GM18505 (cell line): ENCODE measurements at regions not wholly inside any gene's neighbourhood (a gene's known extent, or its start where the extent isn't known, plus 50 kb on each side); places are given as distances from the start of the nearest gene placed in this dataset.

Experiments
- ATAC-seq: cut with Tn5 transposase; IDR thresholded peaks from one replicate; pipeline ENCODE4 v1.9.1; 2021; ENCODE audit not compliant: unreplicated experiment
- POLR2A ChIP-seq: IDR thresholded peaks from 4 replicates; pipeline ENCODE4 v1.6.1; 2011; ENCODE audit warnings: borderline replicate concordance; ENCODE audit not compliant: insufficient read depth, insufficient read length; ENCODE audit errors: extremely low read depth

DNA sequence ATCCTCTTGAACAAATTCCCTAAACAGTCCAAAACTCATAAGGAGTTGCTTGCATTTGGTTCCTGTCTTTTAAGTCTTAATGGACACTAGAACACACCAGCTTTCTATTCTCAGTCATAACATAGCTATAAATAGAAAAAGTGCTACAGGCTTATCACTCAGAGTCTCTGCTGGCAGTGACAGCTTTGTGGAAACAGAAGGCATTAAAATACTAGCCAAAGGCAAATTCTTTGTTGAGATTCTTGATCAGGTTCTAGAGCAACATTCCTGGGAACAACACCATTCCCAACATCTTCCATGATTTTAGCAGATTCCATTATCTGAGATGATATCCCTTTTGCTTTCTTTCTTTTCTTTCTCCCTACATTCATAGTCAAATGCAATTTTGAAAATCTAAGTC, 207.7 kb upstream of the PLEKHG7 start:
- ATAC-seq = no peak
- no peak for TF ChIP-seq POLR2A

DNA sequence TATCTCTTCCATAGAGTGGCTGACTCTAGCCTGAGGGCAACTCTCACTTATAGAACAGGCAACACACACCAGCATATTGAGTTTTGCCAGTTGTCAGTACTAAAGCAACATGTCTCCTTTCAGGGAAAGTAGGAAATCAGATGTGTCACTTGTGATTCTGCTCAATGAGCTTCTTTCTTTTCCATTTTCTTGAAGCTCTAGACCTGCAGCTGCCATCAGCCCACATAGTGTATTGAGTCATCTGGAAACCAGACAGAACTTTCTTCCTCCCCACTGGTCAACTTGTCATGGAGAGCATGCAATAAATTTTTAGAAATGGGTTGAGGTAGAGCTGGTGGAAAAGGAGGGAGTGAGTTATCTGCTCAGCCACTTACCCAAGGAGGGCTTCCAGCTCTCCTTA, 209.0 kb upstream of the PLEKHG7 start:
- peak; percentile 60 for ATAC-seq
- no peak for TF ChIP-seq POLR2A

DNA sequence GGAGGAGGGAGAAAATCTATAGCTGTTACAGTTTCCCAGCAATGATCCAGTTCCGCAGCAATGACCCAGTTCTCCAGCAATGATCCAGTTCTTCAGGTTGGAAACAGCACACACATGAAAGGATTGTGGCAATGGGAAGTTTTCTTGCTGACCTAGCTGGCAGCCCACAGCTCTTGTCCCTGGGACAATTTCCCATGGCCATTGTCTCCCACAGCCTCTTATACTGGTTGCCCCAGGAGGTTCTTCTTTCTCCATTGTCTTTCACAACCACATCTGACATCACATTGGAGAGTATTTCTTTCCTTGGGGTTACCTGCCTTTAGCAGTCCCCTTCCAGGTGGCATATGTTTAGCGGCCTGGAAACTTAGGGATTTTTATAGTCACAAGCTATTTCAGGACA, 209.8 kb upstream of the PLEKHG7 start:
- no peak for TF ChIP-seq POLR2A
- no peak for ATAC-seq

DNA sequence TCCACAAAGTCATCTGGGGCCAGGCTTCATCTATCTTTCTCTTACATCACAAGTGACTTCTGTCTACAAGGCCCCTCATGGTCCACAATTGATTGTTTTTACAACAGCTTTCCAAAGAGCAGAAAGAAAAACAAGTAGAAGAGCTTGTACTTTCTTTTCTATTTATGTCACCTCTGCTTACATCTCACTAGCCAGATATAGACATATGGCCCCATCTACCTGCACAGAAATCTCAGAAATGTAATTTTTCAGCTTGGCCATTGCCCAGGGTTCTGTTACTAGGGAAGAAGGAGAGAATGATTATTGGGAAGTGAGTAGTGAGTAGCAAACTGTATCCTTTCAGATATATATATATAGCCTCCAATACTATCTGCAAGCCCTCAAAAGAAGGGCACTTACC, 210.5 kb upstream of the PLEKHG7 start:
- no peak for ATAC-seq
- no peak for TF ChIP-seq POLR2A

DNA sequence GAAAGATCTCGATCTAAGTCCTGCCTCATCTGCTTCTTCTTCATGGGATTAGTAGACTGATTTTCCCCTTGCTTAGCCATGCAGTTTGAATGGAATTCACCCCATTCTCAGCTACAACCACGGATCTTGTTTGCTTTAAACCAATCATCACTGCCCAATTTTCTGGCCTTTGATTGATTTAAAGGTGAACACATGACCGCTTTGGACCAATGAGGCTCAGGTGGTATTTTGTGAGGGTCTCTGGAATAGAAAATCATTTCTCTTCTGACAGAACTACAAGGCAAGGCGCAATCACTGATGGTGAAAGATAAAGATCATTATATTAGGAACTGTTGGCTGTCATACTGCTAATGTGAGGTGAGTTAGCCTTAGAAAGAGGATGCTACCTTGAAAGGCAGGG, 213.0 kb upstream of the PLEKHG7 start:
- no peak for ATAC-seq
- no peak for TF ChIP-seq POLR2A

DNA sequence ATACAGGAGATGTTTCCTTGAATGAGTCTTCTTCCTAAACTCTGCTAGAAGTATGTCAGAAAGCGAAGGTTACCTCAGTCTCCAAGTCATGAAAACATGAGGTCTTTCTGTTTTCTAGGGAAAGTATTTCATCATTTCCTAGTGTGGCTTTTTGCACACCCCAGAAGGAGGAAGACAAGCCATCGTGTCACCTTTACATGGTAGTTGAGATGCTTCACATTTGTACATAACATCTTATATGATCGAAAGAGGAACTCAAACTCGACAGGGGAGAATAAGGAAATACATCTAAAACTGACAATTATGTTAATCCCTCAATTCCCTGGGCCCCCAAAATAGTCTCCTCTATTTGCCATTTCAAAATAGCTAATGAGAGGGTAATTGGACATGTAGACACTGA, 214.1 kb upstream of the PLEKHG7 start:
- no peak for ATAC-seq
- no peak for TF ChIP-seq POLR2A

DNA sequence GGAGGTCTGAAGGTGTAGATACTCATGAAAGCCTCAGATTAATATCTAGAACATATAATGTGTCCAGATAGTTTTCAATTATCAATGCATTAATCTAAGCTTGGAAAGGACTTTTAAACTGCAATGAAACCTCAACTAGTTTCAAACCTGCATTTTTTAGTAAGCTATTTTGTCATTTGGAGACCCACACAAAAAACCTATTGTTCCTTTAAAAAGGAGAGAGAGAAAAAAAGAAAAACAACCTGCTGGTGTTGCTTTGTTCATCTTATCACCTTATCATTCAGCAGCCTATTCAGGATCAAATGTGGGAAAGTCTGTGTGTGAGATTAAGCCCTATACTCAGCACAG, 215.7 kb upstream of the PLEKHG7 start:
- no peak for TF ChIP-seq POLR2A
- no peak for ATAC-seq

DNA sequence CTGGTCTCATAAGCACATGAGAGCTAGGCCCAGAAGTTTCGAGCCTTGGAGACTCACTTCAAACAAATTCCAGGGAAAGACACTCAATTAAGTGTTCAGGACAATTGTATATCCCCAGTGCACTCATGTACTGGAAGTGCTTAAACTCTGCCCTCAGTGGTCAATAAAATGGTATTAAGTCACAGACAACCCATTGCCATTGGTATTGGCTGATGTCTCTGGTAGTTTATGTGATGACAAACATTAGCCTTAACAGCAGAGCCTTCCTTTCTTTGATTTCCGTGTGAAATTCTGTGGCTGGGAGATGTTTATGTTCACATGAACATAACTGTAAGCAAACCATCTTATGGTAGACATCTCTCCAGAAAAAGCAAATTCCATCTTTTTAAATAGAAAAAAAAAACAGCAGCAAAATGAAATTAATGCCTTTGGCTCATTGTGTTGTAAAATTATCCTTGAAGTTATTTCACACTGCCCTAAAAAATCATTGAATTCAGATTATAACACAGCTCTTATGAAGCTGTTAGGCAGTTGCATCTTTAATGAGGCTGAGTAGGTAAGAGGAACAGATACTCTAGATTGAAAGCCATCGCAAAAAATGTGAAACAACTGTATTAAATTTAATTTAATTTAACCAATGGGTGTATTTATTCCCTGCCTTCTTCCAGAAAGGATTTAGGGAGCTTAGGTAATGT, 216.2 kb upstream of the PLEKHG7 start:
- no peak for TF ChIP-seq POLR2A
- no peak for ATAC-seq

DNA sequence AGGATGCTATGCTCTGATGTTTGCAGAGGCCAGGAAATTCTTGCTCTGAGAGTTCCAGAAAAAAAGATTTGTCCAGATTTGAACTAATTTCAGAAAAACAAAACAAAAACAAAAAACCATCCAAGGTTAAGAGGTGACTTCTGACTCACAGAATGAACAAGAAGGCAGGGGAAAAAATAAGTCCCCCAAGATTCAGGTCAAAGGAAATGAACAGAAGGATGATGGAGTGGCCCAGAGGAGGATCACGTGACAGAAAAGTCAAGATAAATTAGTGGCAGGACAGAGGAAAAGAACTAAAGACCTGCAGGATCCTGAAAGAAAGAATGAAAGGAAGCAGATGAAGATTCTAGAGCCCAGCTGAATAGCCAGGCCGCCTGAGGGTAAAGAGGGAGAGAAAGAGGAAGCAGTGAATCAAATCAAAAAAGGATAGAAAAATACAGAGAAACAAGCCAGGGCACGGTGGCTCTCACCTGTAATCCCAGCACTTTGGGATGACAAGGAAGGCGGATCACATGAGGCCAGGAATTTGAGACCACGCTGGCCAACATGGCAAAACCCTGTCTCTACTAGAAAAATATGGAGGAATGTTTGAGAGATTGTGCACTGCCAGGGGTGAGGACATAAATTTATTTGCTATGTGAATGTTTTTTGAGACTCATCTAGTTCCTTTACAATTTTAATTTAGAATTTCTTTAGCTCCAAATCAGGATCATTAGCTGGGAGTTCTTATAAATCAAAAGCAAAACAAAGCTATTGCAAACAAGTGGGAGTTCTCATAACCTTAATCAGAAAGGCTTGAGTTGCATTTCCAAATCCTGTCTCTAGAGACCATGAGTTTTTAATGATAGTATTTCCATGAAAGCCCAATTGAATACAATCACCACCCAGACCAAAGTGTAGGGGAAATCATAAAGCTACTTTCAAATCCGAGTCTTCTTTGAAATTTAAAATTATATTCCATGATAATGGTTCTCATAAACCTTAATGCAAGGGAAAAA, 217.1 kb upstream of the PLEKHG7 start:
- no peak for TF ChIP-seq POLR2A
- ATAC-seq = no peak

DNA sequence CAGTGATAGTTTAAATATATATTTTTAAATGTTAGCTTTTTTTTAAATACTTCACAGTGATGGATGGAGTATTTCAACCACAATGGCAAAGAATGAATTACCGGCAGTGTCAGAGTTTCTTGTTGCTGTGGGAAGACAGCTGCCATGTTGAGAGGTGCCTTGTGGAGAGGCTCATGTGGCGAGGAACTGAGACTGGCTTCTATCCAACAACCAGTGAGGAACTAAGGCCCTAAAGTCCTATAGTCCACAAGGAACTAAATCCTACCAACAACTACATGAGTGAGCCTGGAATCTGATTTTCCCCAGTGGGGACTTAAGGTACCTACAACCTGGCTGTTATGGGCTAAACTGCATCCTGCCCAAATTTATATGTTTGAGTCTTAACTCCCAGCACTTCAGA, 220.2 kb upstream of the PLEKHG7 start:
- no peak for ATAC-seq
- TF ChIP-seq POLR2A = no peak

DNA sequence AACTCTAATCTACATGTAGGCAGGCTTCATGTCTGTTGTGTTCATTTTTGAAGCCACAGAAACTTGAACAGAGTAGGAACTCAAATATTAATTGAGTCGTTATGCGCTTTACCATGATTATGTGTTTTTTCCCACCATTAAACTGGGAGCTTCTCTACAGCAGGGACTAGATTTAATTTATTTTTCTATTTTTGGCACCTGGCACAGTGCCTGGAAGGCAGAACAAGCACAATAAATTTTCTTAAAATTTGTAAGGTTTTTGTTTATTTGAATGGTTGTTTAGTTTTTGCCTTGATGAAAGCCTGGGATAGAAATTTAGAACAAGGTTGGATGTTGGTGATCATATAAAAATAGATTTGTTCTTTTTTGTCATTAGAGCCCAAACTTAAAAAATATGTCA, 221.7 kb upstream of the PLEKHG7 start:
- no peak for ATAC-seq
- TF ChIP-seq POLR2A = no peak

DNA sequence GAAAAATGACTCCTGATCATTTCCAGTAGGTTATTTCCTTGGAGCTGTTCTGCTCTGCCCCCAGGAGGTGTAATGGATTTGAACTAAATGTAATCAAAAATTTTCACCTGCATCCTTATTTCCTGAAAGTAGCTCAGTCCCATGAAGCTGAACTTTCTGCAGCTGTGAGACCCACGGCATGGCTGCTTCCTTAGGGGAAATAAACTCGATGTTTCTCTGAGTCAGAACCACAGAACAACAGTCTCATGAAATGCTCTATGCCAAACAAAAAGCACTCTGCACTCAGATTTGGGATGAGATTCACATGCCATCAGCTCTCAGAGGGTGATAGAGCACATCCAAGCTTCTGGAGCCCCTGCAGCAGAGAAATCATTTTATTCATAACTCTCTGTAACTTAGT, 224.1 kb upstream of the PLEKHG7 start:
- TF ChIP-seq POLR2A = no peak
- ATAC-seq = no peak

DNA sequence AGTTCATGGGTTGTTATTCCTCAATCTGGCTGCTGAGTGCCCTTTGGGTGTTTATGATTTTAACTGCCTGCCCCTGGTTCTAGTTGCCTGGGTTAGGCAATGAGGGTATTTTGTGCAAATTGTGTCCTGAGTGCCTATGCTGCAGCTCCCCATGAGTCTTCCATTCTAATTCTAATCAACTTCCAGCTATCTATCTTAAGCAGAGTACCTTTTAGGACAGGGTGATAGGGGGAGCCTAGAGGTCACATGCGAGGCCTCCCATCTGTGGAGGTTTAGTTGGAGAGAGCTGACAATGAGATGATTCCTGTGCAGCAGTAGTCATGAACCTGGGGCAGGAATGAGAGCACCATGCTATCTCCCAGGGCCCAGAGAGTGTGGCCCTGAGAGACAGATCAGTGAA, 225.9 kb upstream of the PLEKHG7 start:
- no peak for ATAC-seq
- TF ChIP-seq POLR2A = no peak

DNA sequence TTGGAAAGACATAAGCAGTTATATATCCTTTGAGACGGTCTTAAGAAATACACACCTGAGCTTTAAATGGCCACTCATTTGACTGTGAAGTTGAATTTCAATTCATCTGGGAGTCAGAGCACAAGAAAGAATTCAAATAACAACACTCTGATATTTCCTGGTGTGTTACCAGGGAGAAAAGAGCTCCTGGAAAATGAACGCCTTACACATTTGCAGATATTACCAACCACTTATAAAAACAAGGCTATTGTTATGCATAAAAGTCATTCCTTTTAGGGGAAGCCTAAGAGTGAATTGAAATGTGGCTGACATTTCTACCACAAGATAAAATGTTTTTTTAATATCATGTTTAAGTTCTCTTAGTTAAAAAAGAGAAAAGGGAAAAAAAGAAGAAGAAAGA, 229.2 kb upstream of the PLEKHG7 start:
- ATAC-seq = no peak
- no peak for TF ChIP-seq POLR2A

DNA sequence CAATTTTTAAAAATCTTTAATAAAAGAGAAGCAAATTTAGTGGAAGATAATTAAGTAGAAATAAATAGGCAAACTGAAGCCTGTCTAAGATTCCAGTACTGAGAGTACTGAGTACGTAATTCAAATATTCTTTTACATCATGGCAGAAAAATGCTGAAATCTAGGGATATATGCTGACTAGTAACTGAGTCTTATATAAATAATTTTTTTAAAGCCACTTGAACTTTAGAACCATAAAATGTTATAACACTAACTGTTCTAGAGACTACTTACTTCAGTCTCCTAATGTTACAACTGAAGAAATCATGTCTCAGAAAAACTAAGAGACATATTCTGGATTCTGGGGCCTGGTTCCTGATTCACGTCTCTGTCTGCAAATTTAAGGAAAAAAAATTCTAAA, 230.6 kb upstream of the PLEKHG7 start:
- TF ChIP-seq POLR2A = no peak

DNA sequence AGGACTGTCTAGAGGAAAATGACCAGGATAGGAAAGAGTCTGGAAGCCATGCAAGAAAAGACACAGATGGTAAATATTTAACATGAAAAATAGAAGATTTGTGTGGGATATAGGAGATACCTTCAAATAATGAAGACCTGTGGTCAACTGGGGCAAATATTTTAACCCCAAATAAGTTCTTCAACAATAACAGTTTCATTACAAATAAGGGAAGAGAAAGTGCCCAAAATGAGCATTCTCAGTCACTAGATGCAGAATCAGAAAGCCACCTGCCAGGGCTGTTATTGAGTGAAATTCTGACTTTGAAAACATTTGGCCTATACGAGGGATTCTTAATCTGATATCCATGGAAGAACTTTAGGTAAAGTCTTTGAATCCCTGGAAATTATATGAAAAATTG, 231.2 kb upstream of the PLEKHG7 start:
- no peak for TF ChIP-seq POLR2A
- peak; percentile 46 for ATAC-seq

More for the DNA sequence above, 230.6 kb upstream of the PLEKHG7 start:
- ATAC-seq = no peak
